H9 (cell line): ENCODE measurements at regions not wholly inside any gene's neighbourhood (a gene's known extent, or its start where the extent isn't known, plus 50 kb on each side); places are given as distances from the start of the nearest gene placed in this dataset.

Source experiments
- DNase-seq: peaks from one replicate; pipeline ENCODE4 v3.0.0-alpha.2; 2017
- H2AFZ ChIP-seq: one replicate; pipeline ENCODE4 v1.6.1; 2013; ENCODE audit warnings: mild to moderate bottlenecking, low read length, control low read depth, moderate library complexity
- H2AK5ac ChIP-seq: 2 replicates; pipeline ENCODE4 v1.6.1; 2013; ENCODE audit warnings: low read length, control low read depth, mixed read lengths; ENCODE audit not compliant: insufficient read length
- H2BK120ac ChIP-seq: one replicate; pipeline ENCODE4 v1.6.1; 2013; ENCODE audit warnings: low read depth, mild to moderate bottlenecking, low read length, control low read depth, inconsistent platforms; ENCODE audit not compliant: poor library complexity, severe bottlenecking
- H2BK12ac ChIP-seq: 2 replicates; pipeline ENCODE4 v1.6.1; 2013; ENCODE audit warnings: low read length, control low read depth, mixed read lengths, low read depth; ENCODE audit not compliant: insufficient read length
- H2BK15ac ChIP-seq: 2 replicates; pipeline ENCODE4 v1.6.1; 2013; ENCODE audit warnings: low read depth, low read length, control low read depth
- H2BK20ac ChIP-seq: one replicate; pipeline ENCODE4 v1.6.1; 2013; ENCODE audit warnings: low read depth, mild to moderate bottlenecking, low read length, control low read depth, inconsistent platforms; ENCODE audit not compliant: poor library complexity, severe bottlenecking
- H2BK5ac ChIP-seq: 2 replicates; pipeline ENCODE4 v1.6.1; 2013; ENCODE audit warnings: low read length, control low read depth, mixed read lengths; ENCODE audit not compliant: insufficient read length
- H3K14ac ChIP-seq: 2 replicates; pipeline ENCODE4 v1.6.1; 2013; ENCODE audit warnings: low read length, control low read depth; ENCODE audit not compliant: insufficient read depth
- H3K18ac ChIP-seq: 2 replicates; pipeline ENCODE4 v1.6.1; 2013; ENCODE audit warnings: low read depth, mild to moderate bottlenecking, mixed read lengths, low read length, control low read depth; ENCODE audit not compliant: insufficient read length
- H3K23ac ChIP-seq: 2 replicates; pipeline ENCODE4 v1.6.1; 2013; ENCODE audit warnings: low read length, control low read depth, mixed read lengths, low read depth; ENCODE audit not compliant: insufficient read length
- H3K23me2 ChIP-seq: 2 replicates; pipeline ENCODE4 v1.6.1; 2013; ENCODE audit warnings: low read depth, mild to moderate bottlenecking, mixed read lengths, low read length, control low read depth; ENCODE audit not compliant: insufficient read length, poor library complexity, severe bottlenecking
- H3K27ac ChIP-seq: 2 replicates; pipeline ENCODE4 v1.5.1; 2013; ENCODE audit warnings: low read length, control low read depth, mixed read lengths, low read depth; ENCODE audit not compliant: insufficient read length
- H3K27me3 ChIP-seq: 2 replicates; pipeline ENCODE4 v1.6.1; 2013; ENCODE audit warnings: low read length, control low read depth, inconsistent platforms; ENCODE audit not compliant: insufficient read depth
- H3K4ac ChIP-seq: 2 replicates; pipeline ENCODE4 v1.6.1; 2013; ENCODE audit warnings: low read depth, mild to moderate bottlenecking, control low read depth, inconsistent platforms, low read length, moderate library complexity
- H3K4me1 ChIP-seq: 2 replicates; pipeline ENCODE4 v1.6.1; 2013; ENCODE audit warnings: low read length, control low read depth, inconsistent platforms; ENCODE audit not compliant: insufficient read depth
- H3K4me2 ChIP-seq: 2 replicates; pipeline ENCODE4 v1.6.1; 2013; ENCODE audit warnings: low read length, control low read depth, mixed read lengths; ENCODE audit not compliant: insufficient read length, insufficient read depth
- H3K56ac ChIP-seq: 2 replicates; pipeline ENCODE4 v1.6.1; 2013; ENCODE audit warnings: low read depth, mild to moderate bottlenecking, mixed read lengths, low read length, control low read depth; ENCODE audit not compliant: insufficient read length
- H3K79me1 ChIP-seq: 2 replicates; pipeline ENCODE4 v1.6.1; 2013; ENCODE audit warnings: low read depth, mild to moderate bottlenecking, moderate library complexity, low read length, control low read depth, inconsistent platforms; ENCODE audit not compliant: insufficient read depth, poor library complexity, severe bottlenecking
- H3K79me2 ChIP-seq: 2 replicates; pipeline ENCODE4 v1.6.1; 2013; ENCODE audit warnings: low read length, control low read depth, inconsistent platforms; ENCODE audit not compliant: insufficient read depth
- H3K9ac ChIP-seq: 2 replicates; pipeline ENCODE4 v1.6.1; 2013; ENCODE audit warnings: low read length, control low read depth, mixed read lengths; ENCODE audit not compliant: insufficient read length; ENCODE audit errors: extremely low read depth
- H3K9me3 ChIP-seq: one replicate; pipeline ENCODE4 v1.6.1; 2013; ENCODE audit warnings: low read depth, low read length, inconsistent platforms; ENCODE audit not compliant: control insufficient read depth
- H3T11ph ChIP-seq: one replicate; pipeline ENCODE4 v1.6.1; 2013; ENCODE audit warnings: mild to moderate bottlenecking, low read length, control low read depth, inconsistent platforms
- H4K20me1 ChIP-seq: one replicate; pipeline ENCODE4 v1.6.1; 2013; ENCODE audit not compliant: control insufficient read depth, insufficient read length, insufficient read depth
- H4K5ac ChIP-seq: 2 replicates; pipeline ENCODE4 v1.6.1; 2013; ENCODE audit warnings: low read depth, mild to moderate bottlenecking, mixed read lengths, low read length, control low read depth; ENCODE audit not compliant: insufficient read length
- H4K8ac ChIP-seq: replicated peaks from 2 replicates; pipeline ENCODE4 v1.6.1; 2013; ENCODE audit warnings: low read length, control low read depth, mixed read lengths, low read depth; ENCODE audit not compliant: insufficient read length
- H4K91ac ChIP-seq: 2 replicates; pipeline ENCODE4 v1.6.1; 2013; ENCODE audit warnings: low read depth, mild to moderate bottlenecking, moderate library complexity, mixed read lengths, low read length, control low read depth; ENCODE audit not compliant: insufficient read length
- H3K27ac Mint-ChIP-seq, 3 experiments: 2 replicates in 2 of 3; 3 replicates in 1 of 3; pipeline ENCODE4 v1.8.0; 2020 to 2021; ENCODE audit warnings: mixed read lengths in 3 of 3, mild to moderate bottlenecking in 1 of 3, moderate library complexity in 1 of 3
- H3K27me3 Mint-ChIP-seq: 2 replicates; pipeline ENCODE4 v1.8.0; 2021; ENCODE audit warnings: low read depth, mild to moderate bottlenecking, moderate library complexity, mixed read lengths
- H3K36me3 Mint-ChIP-seq, 3 experiments: 2 replicates in 2 of 3; 3 replicates in 1 of 3; pipeline ENCODE4 v1.8.0; 2020 to 2021; ENCODE audit warnings: low read depth in 3 of 3, mixed read lengths in 3 of 3; ENCODE audit not compliant: insufficient read depth in 1 of 3
- H3K4me1 Mint-ChIP-seq, 2 experiments: 2 replicates each; pipeline ENCODE4 v1.8.0; 2020; ENCODE audit warnings: mixed read lengths in 2 of 2
- H3K4me3 Mint-ChIP-seq, 2 experiments: 2 replicates in 1 of 2; 3 replicates in 1 of 2; pipeline ENCODE4 v1.8.0; 2020 to 2021; ENCODE audit warnings: mild to moderate bottlenecking in 2 of 2, mixed read lengths in 2 of 2, moderate library complexity in 1 of 2
- H3K9me3 Mint-ChIP-seq, 2 experiments: 2 replicates in 1 of 2; 3 replicates in 1 of 2; pipeline ENCODE4 v1.8.0; 2020; ENCODE audit warnings: mild to moderate bottlenecking in 2 of 2, mixed read lengths in 2 of 2, moderate library complexity in 1 of 2
- WGBS: extraction: QIAGEN DNeasy Blood & Tissue Kit; methylation state at CpG from one replicate; pipeline ENCODE4 v1.1.7; 2013; ENCODE audit warnings: missing lambda C conversion rate, low lambda C conversion rate, mixed read lengths; ENCODE audit not compliant: insufficient read length; ENCODE audit errors: extremely low coverage; 5-methylcytosine and 5-hydroxymethylcytosine counted together
- TF ChIP-seq, protein P1 (sequence below): fragments of 200-600 bp; sonication (generic); conservative IDR thresholded peaks from 3 replicates; pipeline ENCODE4 v1.8.0; 2021; ENCODE audit warnings: antibody characterized with exemption, mild to moderate bottlenecking

- Histone ChIP-seq H3K9me3 (peaks cover 85% of the 10 kb centered on the region), H3K4me2 (no peak overlapping the region), H2AFZ (no peak overlapping the region), H4K5ac (no peak overlapping the region), H3K4me1 (no peaks in the 10 kb centered on the region), H2BK120ac (no peak overlapping the region), H3K23me2 (no peaks in the 10 kb centered on the region), H4K20me1 (no peaks in the 10 kb centered on the region), H3K9ac (no peak overlapping the region), H4K91ac (no peak overlapping the region), H2BK5ac (no peak overlapping the region), H3T11ph (no peak overlapping the region), H3K56ac (no peak overlapping the region), H2BK15ac (no peak overlapping the region), H2AK5ac (no peak overlapping the region), H3K27me3 (no peaks in the 10 kb centered on the region), H3K18ac (no peak overlapping the region), H3K14ac (no peak overlapping the region), H3K79me2 (no peaks in the 10 kb centered on the region), H3K79me1 (no peaks in the 10 kb centered on the region), H3K27ac (no peak overlapping the region), H2BK12ac (no peak overlapping the region), H2BK20ac (no peak overlapping the region), H3K4ac (no peak overlapping the region), H3K23ac (no peak overlapping the region), H4K8ac (no peak overlapping the region)
- Mint-ChIP-seq H3K4me3 (no peak overlapping the region), H3K9me3 (peaks cover 87 to 92% of the 10 kb centered on the region in 2 experiments), H3K27me3 (no peaks in the 10 kb centered on the region; the same call in 1 of the 2 replicates), H3K27ac (no peak overlapping the region), H3K4me1 (no peaks in the 10 kb centered on the region), H3K36me3 (peaks cover 0 to 12% (median 2%) of the 10 kb centered on the region in 3 experiments; a peak in 6 of 7 replicates)
- TF ChIP-seq, protein P1, sequence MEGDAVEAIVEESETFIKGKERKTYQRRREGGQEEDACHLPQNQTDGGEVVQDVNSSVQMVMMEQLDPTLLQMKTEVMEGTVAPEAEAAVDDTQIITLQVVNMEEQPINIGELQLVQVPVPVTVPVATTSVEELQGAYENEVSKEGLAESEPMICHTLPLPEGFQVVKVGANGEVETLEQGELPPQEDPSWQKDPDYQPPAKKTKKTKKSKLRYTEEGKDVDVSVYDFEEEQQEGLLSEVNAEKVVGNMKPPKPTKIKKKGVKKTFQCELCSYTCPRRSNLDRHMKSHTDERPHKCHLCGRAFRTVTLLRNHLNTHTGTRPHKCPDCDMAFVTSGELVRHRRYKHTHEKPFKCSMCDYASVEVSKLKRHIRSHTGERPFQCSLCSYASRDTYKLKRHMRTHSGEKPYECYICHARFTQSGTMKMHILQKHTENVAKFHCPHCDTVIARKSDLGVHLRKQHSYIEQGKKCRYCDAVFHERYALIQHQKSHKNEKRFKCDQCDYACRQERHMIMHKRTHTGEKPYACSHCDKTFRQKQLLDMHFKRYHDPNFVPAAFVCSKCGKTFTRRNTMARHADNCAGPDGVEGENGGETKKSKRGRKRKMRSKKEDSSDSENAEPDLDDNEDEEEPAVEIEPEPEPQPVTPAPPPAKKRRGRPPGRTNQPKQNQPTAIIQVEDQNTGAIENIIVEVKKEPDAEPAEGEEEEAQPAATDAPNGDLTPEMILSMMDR, result no peak
- DNase-seq, result no peak
- WGBS, result no CpG with 5 or more reads among the region's 4 CpGs
Measured at GRCh38 chr7:57300747-57301146, 149.2 kb upstream of the ZNF716 start.
